Ovary (tissue), 7 donors: ENCODE measurements at regions not wholly inside any gene's neighbourhood (a gene's known extent, or its start where the extent isn't known, plus 50 kb on each side); places are given as distances from the start of the nearest gene placed in this dataset.

Source experiments
- DNase-seq, 5 donors: peaks; one replicate each; pipeline ENCODE4 v3.0.0-alpha.2; 2019 to 2020
- H3K27ac ChIP-seq, 2 donors: fragments of 200-600 bp; one replicate each; pipeline versions ENCODE4 v1.5.1 to v1.8.0; 2019 to 2022
- H3K27me3 ChIP-seq: fragments of 200-600 bp; one replicate; pipeline ENCODE4 v1.8.0; 2022
- H3K36me3 ChIP-seq: fragments of 200-600 bp; sonication (generic); one replicate; pipeline ENCODE4 v1.5.1; 2019
- H3K4me1 ChIP-seq: one replicate; pipeline ENCODE4 v1.8.1; 2013; ENCODE audit warnings: mild to moderate bottlenecking, moderate library complexity; ENCODE audit not compliant: insufficient read depth
- H3K4me3 ChIP-seq: fragments of 200-600 bp; sonication (generic); one replicate; pipeline ENCODE4 v1.5.1; 2017
- H3K9me3 ChIP-seq, 2 donors: fragments of 200-600 bp in 1 of 2; sonication (generic) in 1 of 2; one replicate each; pipeline versions ENCODE4 v1.5.1 to v1.8.1; 2013 to 2019; ENCODE audit warnings: mild to moderate bottlenecking in 1 of 2, moderate library complexity in 1 of 2
- CTCF ChIP-seq, 3 donors: fragments of 450-650 bp in 2 of 3; fragments of 200-600 bp in 1 of 3; IDR thresholded peaks; one replicate each; pipeline versions ENCODE4 v1.5.1 to v1.8.0; 2016 to 2022; ENCODE audit warnings: antibody characterized with exemption in 3 of 3, mild to moderate bottlenecking in 1 of 3
- EP300 ChIP-seq: sonication (generic); formaldehyde crosslinking; IDR thresholded peaks from one replicate; pipeline ENCODE4 v1.6.1; 2017; ENCODE audit warnings: antibody characterized with exemption
- POLR2A ChIP-seq: fragments of 450-650 bp; IDR thresholded peaks from one replicate; pipeline ENCODE4 v1.6.1; 2017; ENCODE audit warnings: antibody characterized with exemption, mild to moderate bottlenecking, moderate library complexity
- WGBS, 3 donors: extraction: QIAGEN DNeasy Blood & Tissue Kit in 1 of 3; methylation state at CpG; one replicate each; pipeline versions ENCODE4 v1.1.5 to v1.1.7; 2013 to 2017; 5-methylcytosine and 5-hydroxymethylcytosine counted together
- intact Hi-C, 4 donors: fragments of 100-400 bp; cut with DNase I; formaldehyde crosslinking; loops; one replicate each; pipeline versions ENCODE4 v1.11.0 to v1.15.1; 2022 to 2023
- donor health status: DM: no; HTN: no; CAD: no; lungs with moderate emphysema.
- donor health status: DM: no; HTN: no; CAD: no.
- donor health status: Bipolar disorder and iron deficiency.
- donor health status: DM: no; HTN: no; CAD: no.
- donor health status: DM: yes; HTN: yes; CAD: no.

- H3K36me3 ChIP-seq: no peaks in the 10 kb centered on the region
- H3K9me3 ChIP-seq: no peaks in the 10 kb centered on the region
- intact Hi-C loops: no loop called here
- 87 to 98% (median 87%) methylated on average over 2 of the region's 2 CpGs for WGBS, 3 donors
- no peak overlapping the region for H3K4me3 ChIP-seq
- H3K4me1 ChIP-seq: no peaks in the 10 kb centered on the region
- DNase-seq: no peak
- TF ChIP-seq POLR2A (no peak), CTCF (IDR thresholded peaks at IDR 0.05) (no peak), EP300 (no peak)
- H3K27ac ChIP-seq: no peak overlapping the region
- H3K27me3 ChIP-seq: no peaks in the 10 kb centered on the region
Observed at GRCh38 chr21:40929833-40930232, 82.9 kb upstream of the DSCAM start.

- TF ChIP-seq EP300: no peak
- no peak for TF ChIP-seq CTCF (IDR thresholded peaks at IDR 0.05)
- TF ChIP-seq POLR2A: no peak
- no peak overlapping the region for H3K4me3 ChIP-seq
- no peak overlapping the region for H3K27ac ChIP-seq
- DNase-seq: no peak
- no peaks in the 10 kb centered on the region for H3K9me3 ChIP-seq
- no peaks in the 10 kb centered on the region for H3K4me1 ChIP-seq
- no peaks in the 10 kb centered on the region for H3K27me3 ChIP-seq
- intact Hi-C loops: no loop called here
- 34 to 52% (median 42%) methylated on average over 3 of the region's 3 CpGs for WGBS, 3 donors
- no peaks in the 10 kb centered on the region for H3K36me3 ChIP-seq
Observed at GRCh38 chr21:40931197-40931596, 84.2 kb upstream of the DSCAM start.

- WGBS, 3 donors: 44 to 53% (median 51%) methylated on average over 2 of the region's 2 CpGs
- TF ChIP-seq EP300: no peak
- intact Hi-C loops: no loop called here
- Histone ChIP-seq H3K36me3 (no peaks in the 10 kb centered on the region), H3K4me3 (no peak overlapping the region), H3K27ac (no peak overlapping the region), H3K9me3 (no peaks in the 10 kb centered on the region), H3K27me3 (no peaks in the 10 kb centered on the region), H3K4me1 (no peaks in the 10 kb centered on the region)
- no peak for DNase-seq
Observed at GRCh38 chr21:40936178-40936577, 89.2 kb upstream of the DSCAM start.

GRCh38 chr21:40936771-40937261 is 89.9 kb upstream of the DSCAM start:
- no peaks in the 10 kb centered on the region for H3K27me3 ChIP-seq
- no peaks in the 10 kb centered on the region for H3K9me3 ChIP-seq
- no peaks in the 10 kb centered on the region for H3K36me3 ChIP-seq
- intact Hi-C loops: no loop called here
- TF ChIP-seq CTCF (IDR thresholded peaks at IDR 0.05): no peak
- no peak for DNase-seq
- H3K4me1 ChIP-seq: no peaks in the 10 kb centered on the region
- no peak overlapping the region for H3K4me3 ChIP-seq
- H3K27ac ChIP-seq: no peak overlapping the region
- WGBS, 3 donors: 84 to 87% (median 84%) methylated on average over 10 of the region's 10 CpGs

GRCh38 chr21:40938078-40938477 is 91.1 kb upstream of the DSCAM start:
- Histone ChIP-seq H3K9me3 (no peaks in the 10 kb centered on the region), H3K27ac (no peak overlapping the region), H3K36me3 (no peaks in the 10 kb centered on the region), H3K4me3 (no peak overlapping the region), H3K4me1 (no peaks in the 10 kb centered on the region), H3K27me3 (no peaks in the 10 kb centered on the region)
- intact Hi-C loops: no loop called here
- DNase-seq: no peak
- 70 to 83% (median 81%) methylated on average over 2 of the region's 2 CpGs for WGBS, 3 donors
- no peak for TF ChIP-seq CTCF (IDR thresholded peaks at IDR 0.05)
